ENCODE measurements at regions not wholly inside any gene's neighbourhood (a gene's known extent, or its start where the extent isn't known, plus 50 kb on each side); places are given as distances from the start of the nearest gene placed in this dataset.

DNA sequence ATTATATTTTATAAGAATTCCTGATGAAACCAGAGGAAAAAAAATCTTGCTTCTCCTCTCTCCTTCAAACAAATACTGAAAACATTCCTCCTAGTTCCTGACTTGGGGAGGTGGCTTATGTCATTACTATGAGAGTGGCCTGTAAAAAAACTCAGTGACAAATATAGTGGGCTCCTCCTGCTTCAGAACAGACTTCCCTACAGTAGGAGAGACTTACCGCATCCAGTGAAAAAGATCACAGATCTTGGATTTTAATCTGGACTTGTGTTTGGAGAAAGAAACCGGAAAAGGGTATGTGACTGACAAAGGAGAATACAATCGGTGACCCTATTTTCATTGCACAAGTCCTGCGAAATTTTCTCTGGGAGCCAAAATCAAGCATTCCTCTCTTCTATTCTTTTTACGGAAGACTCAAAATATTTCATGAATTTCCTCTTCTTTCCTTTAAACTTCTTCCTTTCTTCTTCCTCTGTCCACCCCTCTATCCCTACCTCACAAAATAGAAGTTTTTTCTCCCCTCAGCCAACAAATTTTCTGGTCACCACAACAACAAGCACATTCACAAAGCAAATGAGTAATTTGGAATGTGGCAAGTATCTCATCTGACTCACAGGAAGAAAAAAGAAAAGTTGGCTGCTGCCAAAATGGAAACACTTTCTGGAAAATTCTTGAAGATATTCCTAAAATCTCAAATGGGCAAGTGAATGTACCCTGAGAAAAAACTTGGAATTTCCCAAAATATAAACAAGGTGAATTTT is 185.1 kb upstream of the CDKN3 start:
- DNase-seq: no peak

DNA sequence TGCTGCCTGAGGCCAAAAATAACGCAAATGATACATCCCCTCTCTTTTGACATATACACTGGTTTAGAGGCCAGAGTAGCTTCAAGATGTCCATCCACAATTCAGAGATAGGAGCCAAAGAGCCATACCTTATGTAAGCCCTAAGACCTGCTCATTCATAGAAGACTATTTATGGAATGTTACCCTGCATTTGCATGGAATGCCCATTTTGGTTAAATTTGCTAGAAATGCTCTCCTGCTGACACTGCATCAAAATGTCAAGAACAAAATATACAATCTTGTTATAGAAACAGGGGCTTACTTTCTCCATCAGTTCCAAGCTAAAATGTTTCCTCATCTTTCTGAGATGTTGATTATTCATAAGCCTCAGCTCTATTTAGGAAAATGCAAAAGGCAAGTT is 183.3 kb upstream of the CDKN3 start:
- DNase-seq: no peak

DNA sequence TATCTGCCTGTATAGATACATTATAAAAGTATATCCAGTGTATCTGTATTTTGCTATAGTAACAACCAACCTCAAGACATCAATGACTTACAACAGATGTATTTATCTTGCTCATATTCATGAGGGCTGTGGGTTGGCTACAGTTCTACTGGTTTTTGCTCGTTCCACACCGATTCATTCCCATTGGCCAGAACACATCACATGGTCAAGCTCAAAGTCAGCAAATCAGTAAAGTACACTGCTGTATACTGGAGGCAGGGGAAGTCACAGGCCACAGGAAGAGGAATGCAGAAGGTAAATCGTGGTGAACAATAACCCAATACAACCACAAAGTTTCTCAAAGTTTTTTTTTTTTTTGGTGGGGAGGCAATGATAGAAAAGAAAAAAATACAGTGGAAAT is 180.0 kb upstream of the CDKN3 start:
- DNase-seq: no peak

DNA sequence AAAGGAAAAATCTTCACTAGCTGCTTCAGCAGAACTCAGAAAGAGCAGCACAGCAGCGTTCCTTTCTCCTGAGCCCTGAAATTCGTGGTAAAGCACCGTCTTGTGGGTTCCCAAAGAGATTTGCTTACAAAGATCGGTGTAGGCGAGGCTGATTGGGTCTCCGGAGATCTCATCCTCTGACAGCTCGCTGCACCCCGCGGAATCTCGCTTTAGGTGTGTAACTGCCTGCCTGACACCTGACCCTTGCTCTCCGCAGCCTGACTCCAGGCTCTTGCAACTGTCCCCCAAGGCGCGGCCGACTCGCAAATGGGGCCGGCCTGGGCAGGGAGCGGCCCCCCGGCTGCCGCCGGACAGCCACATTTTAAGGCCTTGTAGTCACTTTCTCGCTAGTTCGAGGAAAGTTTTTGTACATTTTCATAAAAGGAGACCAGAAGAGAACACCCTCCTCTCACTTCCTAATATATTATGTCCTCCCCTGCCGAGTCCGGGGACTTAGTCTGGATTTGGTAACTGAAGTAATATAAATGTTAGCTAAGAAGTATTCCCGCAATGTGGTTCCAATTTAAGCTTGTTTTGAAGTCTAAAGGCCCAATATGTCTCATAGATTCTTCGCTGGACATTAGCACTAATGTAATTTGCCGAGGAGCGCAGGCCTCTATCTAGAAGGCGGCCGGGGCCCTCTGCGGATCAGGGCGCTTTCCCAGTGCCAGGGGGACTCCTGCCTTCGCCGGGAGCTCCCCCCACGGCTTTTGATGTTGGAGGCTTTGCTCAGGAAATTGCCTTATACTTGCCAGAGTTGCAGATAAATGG is 177.3 kb upstream of the CDKN3 start:
- no peak for DNase-seq

DNA sequence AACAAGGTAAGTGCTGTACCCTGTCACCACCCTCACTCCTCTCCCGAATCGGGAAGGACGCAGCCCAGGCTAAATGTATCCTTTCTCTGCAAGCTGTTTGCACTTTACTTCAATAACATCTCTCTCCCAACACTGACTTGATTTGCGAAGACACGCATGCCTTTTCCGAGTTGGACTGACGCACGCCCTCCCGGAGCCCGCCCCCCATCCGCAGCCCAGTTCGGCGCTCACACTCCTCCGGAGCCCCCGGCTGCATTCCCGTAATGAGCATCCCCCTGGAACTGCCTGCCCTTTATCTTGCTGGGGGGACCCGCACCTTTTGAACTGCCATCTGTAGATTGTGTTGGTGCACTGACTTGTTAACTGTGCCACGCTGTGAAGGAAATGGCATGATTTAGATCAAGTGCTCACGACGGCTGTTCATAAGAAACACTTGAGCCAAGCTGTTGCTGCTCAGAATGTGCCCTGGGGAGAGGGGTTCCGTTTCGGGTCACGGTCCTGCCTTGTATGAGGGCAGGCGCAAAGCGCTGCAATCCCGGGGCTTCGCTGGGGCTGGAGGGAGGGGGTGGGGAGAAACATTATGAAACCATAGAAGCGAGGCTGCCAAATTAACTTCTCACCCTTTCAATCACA is 176.6 kb upstream of the CDKN3 start:
- no peak for DNase-seq

DNA sequence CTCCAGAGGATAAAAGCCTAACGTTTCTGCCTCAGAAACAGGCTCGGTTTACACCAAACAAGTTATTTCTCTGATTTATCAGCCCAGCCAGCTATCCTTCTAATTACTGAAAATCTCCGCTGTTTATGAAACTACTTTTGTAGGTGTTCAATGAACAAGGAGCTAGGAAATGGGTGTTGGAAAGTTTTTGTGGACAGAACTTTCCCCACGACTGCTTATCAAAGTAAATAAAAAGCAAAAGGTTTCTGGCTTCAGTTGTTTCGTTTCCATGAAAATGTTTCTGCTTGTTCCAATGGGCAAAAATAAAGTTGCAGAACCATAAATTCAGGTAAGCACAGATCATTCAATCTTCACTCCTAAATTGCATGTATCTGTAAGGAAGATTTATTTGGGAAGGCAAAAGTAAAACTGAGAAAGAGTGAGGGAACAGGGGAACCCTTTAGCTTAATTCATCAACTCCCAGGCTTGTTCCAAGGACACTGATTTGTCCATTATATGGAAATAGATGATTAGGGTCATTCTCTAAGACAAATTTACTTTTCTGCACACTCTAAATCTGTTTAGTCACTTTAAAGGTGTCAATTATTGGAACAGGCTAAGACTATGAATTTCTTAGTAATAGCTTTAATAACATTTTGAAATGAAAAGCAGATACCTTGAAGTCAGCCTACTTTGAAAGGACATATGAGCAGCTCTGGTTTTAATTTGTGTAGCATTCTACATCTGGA is 175.9 kb upstream of the CDKN3 start:
- no peak for DNase-seq

DNA sequence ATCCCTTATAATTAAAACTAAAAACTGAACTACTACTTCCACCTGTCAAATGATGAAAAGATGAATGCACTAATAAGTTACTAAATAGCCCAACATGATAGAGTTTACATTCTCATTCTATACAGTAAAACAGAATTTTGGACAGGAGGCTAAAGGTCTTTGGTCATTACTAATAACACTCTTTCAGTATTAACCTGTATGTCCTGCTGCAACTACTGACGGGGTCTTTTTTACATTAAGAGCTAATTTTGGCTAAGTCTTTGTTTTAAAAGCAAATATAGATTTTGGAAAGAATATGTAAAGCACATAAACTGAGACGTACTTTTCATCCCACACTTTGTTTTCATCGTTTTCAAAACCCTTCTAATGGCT is 175.4 kb upstream of the CDKN3 start:
- no peak for DNase-seq

DNA sequence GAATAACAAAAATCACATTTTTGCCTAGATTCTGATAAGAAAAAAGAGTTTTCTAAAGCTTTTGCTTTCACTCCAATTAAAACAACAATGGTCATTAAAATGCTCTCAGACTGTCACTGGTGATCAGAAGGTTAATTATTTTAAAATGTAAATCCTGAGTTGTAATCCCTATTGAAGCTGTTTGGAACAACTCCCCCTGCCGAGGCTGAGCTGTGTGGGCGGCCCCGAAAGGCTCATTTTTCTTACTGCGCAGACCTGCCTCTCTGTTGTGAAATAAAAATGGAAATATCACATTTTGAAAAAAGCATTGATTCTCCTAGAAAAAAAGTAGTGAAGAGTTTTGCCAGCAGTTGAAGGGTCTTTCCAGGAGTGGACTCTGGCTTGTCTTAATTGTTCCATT is 174.8 kb upstream of the CDKN3 start:
- DNase-seq: no peak

DNA sequence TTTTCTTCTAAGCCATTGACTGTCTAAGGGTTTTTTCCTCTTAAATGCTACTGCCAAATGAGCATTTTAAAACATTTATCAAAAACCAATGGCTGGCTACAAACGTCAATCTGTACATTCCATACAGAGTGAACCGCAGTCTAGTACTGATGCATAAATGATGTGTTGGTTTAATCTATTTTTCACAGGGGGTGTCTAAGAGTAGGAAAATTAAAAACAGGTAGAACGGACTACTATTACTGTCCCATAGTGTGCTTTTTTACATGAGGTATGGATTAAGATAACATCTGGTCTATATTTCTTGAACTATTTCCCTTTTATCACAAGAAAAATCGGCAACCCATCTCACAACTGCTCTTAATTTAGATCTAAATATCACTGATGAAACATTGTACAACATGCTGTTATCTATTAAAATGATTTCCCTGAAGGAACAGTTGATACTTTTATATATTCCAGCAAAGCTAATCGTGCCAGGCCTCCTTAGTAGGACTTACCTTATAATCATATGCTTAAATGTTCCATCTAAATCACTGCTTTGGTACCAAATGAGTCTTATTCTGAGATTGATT is 172.9 kb upstream of the CDKN3 start:
- DNase-seq: no peak

DNA sequence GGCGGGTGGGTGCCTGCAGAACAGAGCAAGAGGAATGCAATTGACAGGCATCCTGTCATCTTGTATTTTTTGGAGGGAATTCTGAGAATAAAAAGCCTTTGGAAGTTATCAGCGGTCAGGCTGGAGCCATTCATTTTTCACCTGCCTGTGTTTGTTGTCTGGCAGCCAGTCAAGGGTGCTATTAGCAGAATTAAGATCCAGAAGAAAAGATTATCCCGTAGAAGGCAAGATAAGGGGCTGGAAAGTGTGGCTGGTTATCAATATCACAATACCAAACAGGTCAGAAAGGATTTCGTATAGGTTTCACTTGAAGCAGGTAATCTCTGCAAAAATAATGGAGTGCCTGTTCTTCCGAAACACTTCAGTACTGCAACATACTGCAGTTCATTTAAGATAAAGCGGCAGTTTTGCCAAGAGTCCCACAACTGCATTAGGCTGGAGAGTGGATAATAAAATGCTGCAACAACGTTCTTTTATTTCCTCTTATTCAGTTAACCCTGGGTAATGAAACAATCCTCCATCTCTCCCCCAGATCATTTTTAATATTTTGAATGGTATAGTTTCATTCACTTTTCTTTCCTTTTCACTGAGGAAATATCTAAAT is 171.2 kb upstream of the CDKN3 start:
- no peak for DNase-seq

DNA sequence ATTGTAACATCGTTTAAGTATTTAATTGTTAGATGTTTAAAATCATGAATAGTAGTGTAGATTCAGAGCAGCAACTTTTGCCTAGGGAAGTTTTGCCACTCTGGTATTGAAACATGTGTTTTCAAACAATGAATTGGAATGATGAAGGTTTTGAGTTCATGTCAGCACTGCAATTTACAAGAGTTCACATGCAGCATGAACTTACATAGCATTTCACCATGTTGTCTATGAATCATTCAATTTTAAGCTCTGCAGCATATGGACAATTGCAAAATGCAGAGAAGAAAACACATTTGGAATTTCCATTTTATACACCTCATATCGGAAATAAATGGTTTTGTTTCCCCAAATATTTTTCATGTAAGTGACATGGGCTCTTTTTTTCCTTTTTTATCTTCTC is 170.7 kb upstream of the CDKN3 start:
- DNase-seq: no peak

DNA sequence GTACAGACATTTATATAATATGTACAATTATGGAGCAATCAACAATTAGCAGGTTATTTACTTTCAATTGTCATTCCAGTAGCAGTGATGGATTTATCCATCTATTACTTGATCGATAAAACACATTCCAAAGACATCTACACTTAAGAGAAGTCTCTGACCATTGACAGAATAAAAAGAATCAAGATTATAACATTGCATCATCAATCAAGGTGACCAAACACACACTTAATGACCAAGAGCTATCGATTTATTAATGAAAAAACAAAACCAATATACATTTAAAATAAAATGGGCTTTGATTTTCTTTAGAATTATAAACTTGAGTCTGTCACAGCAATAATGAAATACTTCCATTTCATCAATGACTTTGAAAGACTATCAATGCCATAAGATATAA is 170.2 kb upstream of the CDKN3 start:
- DNase-seq: no peak

DNA sequence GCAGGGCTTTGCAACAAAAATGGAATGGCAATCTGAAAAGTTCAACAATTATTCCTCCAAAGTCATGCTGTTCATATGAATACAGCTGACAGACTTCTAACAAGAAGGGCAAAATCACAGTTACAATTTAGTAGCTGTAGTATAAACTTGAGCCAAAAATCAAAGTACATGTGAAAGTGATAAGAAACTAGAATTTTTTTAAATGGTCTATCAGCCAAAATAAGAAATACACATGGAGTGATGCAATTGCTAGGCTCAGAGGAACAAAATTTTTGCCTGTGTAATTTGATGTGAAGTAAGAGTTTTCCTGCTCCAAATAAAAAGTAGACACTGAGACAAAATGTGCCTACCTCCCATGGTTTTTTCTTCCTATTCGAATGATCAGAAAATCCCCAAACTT is 167.7 kb upstream of the CDKN3 start:
- DNase-seq: no peak

DNA sequence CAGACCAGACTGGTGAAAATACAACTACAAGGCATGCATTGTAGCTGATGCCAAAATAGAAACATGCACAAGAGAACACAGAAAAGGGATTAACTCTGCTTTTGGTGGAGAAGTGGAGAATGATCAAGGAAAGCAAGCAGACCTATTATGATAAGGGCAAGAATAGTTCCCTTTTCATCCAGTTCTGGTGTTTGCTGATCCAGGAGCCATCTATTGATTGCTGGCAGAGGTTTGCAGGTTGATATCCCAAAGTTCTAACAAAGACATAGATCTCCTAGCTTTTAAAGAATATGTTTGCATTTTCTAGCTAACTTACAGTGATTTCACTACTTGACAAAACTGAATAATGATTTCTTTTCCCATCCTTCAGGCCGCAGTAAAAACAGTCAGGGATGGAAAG is 166.2 kb upstream of the CDKN3 start:
- no peak for DNase-seq

DNA sequence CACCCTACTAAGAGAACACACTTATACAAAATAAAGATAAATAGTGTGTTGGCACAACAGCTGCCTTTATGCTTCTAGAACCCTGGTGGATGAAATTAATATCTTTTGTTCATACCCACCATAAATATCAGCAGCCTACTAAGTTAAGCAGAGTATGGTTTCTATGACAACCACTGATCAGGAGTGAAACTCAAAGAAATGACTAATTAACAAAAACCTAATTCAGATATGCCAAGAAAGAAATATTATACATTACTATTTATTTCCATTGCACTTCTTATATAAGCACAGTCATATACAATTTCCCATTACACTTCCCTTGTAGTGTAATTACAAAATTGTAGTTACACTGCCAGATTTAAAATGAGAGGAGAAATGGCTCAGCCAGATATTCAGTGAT is 164.1 kb upstream of the CDKN3 start:
- no peak for DNase-seq

DNA sequence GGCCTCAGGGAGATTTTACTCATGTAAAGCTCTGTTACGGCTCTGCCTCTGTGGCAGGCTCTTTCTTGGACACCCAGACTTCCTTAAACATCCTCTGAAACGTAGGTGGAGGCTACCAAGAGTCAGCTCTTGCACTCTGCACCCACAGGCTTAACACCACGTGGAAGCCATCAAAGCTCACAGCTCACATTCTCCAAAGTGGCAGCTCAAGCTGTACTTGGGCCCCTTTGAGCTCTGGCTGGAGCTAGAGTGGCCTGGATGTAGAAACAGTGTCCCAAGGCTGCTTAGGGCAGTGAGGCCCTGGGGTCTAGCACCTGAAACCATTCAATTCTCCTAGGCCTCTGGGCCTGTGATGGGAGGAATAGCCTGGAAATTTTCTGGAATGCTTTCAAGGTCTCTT is 155.3 kb upstream of the CDKN3 start:
- DNase-seq: no peak

DNA sequence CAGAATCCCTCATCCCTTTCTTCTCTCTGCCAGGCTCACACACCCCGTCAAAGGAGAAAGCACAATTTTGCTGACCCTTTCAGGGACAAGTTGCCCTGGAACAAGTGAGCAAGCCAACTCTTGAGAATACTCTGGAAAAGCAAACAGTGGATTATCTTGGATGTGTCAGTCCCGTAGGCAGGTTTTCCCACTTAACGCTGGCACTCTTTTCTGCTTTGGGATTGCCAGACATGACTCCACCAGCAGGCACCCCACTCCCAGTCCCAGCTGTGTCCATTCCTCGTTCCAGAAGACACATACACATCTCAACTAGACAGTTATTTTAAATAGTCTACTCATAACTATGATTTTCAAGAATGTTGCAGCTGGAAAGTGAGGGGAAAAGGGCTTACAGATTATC is 145.5 kb upstream of the CDKN3 start:
- no peak for DNase-seq

DNA sequence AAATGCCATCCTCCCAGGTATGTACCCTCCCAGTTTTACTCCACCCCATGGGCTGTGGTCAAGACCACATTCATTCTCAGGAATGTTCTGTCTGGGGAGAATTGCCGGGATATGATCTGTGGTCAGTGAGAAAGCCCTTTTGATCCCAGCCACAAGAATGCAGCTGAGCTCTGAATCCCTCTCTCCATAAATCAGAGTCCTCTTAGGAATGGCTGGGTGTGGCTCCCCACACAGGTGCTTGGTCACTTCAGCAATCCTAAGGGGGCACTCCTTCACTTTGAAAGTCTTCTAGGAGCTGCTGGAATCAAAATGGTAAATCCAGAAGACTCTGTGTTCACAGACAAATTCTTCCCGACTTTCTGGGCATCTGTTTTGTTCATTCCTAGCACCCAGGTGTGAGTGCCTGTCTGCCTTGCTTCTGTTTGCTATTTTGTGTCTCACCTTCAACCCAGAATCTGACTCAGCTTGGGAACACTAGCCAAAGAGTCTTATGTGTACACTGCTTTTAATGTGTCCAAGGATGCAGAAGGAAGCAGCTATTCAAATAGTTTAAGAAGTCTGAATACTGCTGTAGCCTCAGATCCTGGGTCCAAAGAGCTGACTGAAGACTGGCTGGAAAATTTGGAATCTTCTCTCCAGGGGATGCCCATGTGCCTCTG is 144.6 kb upstream of the CDKN3 start:
- no peak for DNase-seq

DNA sequence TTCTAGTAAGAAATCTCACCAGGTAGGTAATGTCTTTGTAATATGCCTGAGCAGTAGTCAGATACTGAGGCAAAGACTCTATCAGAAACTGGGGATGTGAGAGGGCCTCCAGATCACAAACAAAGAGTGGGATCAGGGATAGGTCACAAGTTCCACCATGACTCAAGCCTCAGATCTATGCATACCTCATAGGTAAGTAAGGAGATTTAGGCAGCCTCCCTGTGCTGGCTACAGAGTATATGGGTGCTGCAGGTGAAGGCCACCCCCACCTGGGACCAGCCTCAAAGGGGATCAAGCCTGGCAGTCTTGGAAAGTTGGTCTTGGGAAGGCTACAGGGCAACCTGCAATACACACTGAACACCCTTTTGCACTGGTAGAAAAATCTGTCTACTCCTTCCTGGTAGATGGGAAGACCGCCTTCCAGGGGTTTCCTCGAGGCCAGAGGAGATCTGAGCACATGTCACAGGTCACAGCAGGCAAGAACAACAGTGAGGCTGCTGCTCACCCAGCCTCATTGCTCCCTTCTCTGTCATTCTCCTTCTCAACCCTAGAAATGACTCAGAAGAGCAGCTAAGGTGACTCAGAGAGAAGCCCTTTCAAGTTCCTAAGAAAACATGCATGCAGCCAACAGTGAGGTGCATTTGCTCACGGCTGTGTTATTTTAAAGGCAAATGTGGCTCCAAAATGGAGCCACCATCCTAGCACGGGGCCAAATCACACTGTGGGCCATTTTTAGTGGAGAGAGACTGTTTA is 143.4 kb upstream of the CDKN3 start:
- DNase-seq: no peak

DNA sequence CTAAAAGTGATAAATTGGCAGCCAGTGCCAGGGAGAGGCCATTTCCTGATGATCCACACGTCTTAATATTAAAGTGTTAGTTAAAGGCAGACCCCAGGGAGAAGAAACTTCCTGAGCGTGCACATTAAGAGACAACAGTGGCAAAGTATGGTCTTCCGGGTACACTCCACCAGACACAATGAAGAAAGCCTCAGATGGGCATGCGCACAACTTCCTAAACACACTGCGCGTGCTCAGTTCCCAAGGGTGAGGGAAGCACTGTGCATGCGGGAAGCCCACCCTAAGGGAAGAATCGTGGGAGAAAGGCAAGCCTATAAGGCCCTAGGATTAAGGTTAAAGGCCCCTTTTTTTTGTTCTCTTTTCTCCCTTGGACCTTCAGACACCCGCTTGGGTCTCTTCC is 140.7 kb upstream of the CDKN3 start:
- no peak for DNase-seq

DNA sequence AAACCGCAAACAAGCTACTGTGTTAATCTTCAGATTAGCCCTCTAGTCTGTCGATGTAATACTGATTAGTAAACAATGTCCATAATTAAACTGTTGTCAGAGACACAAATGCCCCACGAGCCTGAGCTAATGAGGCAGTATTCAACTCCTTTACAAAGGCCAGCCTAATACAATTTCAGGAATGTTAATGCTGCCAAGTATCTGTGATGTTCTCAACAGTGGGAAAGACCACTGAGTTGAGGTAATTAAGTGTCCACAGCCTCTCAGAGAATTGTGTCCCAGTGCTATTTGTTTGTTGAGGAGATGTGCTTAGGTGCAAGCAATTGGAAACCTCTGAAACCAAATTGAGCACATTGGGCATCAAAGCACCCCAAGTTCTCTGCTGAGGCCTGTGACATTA is 139.4 kb upstream of the CDKN3 start:
- no peak for DNase-seq

Data from midbrain (tissue), 1 donor.